Vagina (tissue), 2 donors: ENCODE measurements at regions not wholly inside any gene's neighbourhood (a gene's known extent, or its start where the extent isn't known, plus 50 kb on each side); places are given as distances from the start of the nearest gene placed in this dataset.

ENCODE experiments used
- DNase-seq, 2 donors: peaks; one replicate each; pipeline ENCODE4 v3.0.0-alpha.2; 2017; ENCODE audit errors: extremely low spot score in 2 of 2
- H3K27ac ChIP-seq: fragments of 200-600 bp; sonication (generic); one replicate; pipeline ENCODE4 v1.5.1; 2019
- H3K27me3 ChIP-seq: fragments of 200-600 bp; sonication (generic); one replicate; pipeline ENCODE4 v1.5.1; 2019
- H3K36me3 ChIP-seq, 2 donors: fragments of 200-600 bp; sonication (generic); one replicate each; pipeline ENCODE4 v1.5.1; 2017 to 2019
- H3K4me1 ChIP-seq: fragments of 200-600 bp; sonication (generic); one replicate; pipeline ENCODE4 v1.5.1; 2019
- H3K4me3 ChIP-seq, 2 donors: fragments of 200-600 bp; sonication (generic); 1 replicate in 1 of 2; 2 replicates in 1 of 2; pipeline ENCODE4 v1.5.1; 2016 to 2019
- H3K9me3 ChIP-seq: fragments of 200-600 bp; sonication (generic); one replicate; pipeline ENCODE4 v1.5.1; 2019
- POLR2A ChIP-seq, 2 donors: fragments of 450-650 bp; IDR thresholded peaks; one replicate each; pipeline ENCODE4 v1.6.1; 2017; ENCODE audit warnings: antibody characterized with exemption in 2 of 2, mild to moderate bottlenecking in 2 of 2, moderate library complexity in 2 of 2
- POLR2AphosphoS5 ChIP-seq, 2 donors: sonication (generic); formaldehyde crosslinking; IDR thresholded peaks; one replicate each; pipeline ENCODE4 v1.9.0; 2017; ENCODE audit warnings: antibody characterized with exemption in 2 of 2, mild to moderate bottlenecking in 2 of 2, low read depth in 1 of 2; ENCODE audit not compliant: insufficient read depth in 1 of 2
- intact Hi-C: fragments of 100-400 bp; cut with DNase I; formaldehyde crosslinking; loops from one replicate; pipeline ENCODE4 v1.15.1; 2023
- TF ChIP-seq, protein P1 (sequence below), 3 experiments: fragments of 450-650 bp in 2 of 3; fragments of 200-600 bp in 1 of 3; sonication (generic) in 1 of 3; IDR thresholded peaks; one replicate each; pipeline ENCODE4 v1.5.1; 2017 to 2019; ENCODE audit warnings: antibody characterized with exemption in 3 of 3, mild to moderate bottlenecking in 2 of 3, moderate library complexity in 2 of 3

DNA sequence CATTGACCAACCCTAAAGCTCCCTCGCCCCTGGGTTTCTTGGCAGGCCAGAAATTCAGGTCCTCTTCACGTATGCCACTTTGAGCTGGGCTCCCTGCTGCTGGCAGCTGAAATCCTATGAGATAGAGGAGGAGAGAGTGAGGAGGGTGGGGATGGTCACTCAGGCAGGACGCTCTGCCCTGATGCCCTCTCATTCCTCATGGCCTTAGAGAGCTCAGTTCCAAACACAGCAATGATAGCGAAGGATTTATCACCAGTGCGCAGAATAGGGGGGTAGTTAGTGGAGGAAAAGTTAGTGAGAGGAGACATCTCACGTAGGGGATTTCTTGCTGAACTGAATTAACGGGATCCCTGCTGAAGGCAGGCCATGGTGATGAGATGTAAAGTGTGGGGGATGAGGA lies 84.2 kb upstream of the PMEPA1 start:
- intact Hi-C loops, result no loop called here
- DNase-seq, result no peak
- Histone ChIP-seq H3K27ac (no peak overlapping the region), H3K36me3 (no peaks in the 10 kb centered on the region), H3K27me3 (no peaks in the 10 kb centered on the region), H3K4me1 (no peaks in the 10 kb centered on the region), H3K9me3 (no peaks in the 10 kb centered on the region), H3K4me3 (no peak overlapping the region)
- TF ChIP-seq, protein P1, sequence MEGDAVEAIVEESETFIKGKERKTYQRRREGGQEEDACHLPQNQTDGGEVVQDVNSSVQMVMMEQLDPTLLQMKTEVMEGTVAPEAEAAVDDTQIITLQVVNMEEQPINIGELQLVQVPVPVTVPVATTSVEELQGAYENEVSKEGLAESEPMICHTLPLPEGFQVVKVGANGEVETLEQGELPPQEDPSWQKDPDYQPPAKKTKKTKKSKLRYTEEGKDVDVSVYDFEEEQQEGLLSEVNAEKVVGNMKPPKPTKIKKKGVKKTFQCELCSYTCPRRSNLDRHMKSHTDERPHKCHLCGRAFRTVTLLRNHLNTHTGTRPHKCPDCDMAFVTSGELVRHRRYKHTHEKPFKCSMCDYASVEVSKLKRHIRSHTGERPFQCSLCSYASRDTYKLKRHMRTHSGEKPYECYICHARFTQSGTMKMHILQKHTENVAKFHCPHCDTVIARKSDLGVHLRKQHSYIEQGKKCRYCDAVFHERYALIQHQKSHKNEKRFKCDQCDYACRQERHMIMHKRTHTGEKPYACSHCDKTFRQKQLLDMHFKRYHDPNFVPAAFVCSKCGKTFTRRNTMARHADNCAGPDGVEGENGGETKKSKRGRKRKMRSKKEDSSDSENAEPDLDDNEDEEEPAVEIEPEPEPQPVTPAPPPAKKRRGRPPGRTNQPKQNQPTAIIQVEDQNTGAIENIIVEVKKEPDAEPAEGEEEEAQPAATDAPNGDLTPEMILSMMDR (IDR thresholded peaks at IDR 0.05), result no peak
- TF ChIP-seq POLR2A (IDR thresholded peaks at IDR 0.05), result no peak
- no peak for TF ChIP-seq POLR2AphosphoS5 (IDR thresholded peaks at IDR 0.05; ENCODE audit: insufficient read depth in 1 of 2, low read depth in 1 of 2)

DNA sequence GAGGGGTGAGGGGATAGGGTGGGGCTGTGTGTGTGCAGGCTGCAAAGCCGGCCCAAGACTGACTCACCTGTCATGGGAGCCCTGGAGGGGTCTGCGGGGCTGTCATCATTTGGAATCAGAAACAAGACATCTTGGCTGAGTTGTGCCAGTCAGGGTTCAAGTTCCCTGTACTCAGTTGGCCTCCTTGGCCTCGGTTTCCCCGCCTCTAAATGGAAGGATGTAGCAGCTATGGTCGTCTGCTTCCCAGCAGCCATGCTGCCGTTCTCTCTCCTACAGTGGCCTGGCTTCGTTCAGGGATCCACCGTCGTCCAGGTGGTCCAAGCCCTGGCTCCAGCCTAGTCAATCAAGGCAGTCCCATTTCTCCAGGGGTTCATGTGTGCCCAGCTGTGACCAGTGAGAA lies 83.6 kb upstream of the PMEPA1 start:
- Histone ChIP-seq H3K27me3 (no peaks in the 10 kb centered on the region), H3K9me3 (no peaks in the 10 kb centered on the region), H3K27ac (no peak overlapping the region), H3K36me3 (no peaks in the 10 kb centered on the region), H3K4me1 (no peaks in the 10 kb centered on the region), H3K4me3 (no peak overlapping the region)
- TF ChIP-seq, protein P1 (IDR thresholded peaks at IDR 0.05), result no peak
- TF ChIP-seq POLR2A (IDR thresholded peaks at IDR 0.05) (no peak), POLR2AphosphoS5 (IDR thresholded peaks at IDR 0.05; ENCODE audit: insufficient read depth in 1 of 2, low read depth in 1 of 2) (no peak)
- intact Hi-C loops, result no loop called here
- no peak for DNase-seq

DNA sequence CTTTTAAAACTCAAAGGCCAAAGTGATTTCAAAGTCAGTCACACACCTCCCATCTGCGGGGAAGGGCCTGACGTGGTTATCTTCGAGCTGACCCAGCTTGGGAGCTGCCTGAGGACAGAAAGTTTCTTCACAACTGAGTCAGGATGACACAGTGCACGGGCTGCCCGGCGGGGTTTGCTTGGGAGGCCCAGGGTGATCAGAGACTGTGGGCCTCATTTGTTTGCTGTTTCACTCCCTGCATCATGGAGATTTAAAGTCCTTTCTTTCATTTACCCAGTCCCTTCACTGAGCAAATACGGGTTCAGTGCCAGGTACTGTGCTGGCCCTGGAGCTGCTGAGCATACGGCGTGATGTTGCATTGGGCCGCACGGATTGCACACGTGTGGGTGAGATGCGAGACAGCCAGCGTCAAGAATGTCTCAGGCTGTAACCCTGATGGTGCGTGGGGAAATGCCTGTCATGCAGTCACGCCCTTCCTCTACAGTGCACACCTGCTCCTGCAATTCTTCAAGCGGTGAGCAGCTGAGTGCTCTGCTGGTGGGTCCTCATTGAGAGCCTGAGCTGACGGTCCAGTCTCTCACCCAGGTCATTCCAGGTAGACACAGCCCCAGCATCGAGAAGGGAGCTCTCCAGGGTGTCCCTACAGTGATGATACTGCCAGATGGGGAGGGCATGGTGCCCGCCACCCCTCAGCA lies 82.7 kb upstream of the PMEPA1 start:
- no peak for DNase-seq
- Histone ChIP-seq H3K36me3 (no peaks in the 10 kb centered on the region), H3K27me3 (no peaks in the 10 kb centered on the region), H3K4me1 (no peaks in the 10 kb centered on the region), H3K27ac (no peak overlapping the region), H3K9me3 (no peaks in the 10 kb centered on the region), H3K4me3 (no peak overlapping the region)
- intact Hi-C loops, result no loop called here
- TF ChIP-seq, protein P1 (IDR thresholded peaks at IDR 0.05), result no peak
- TF ChIP-seq POLR2A (IDR thresholded peaks at IDR 0.05) (no peak), POLR2AphosphoS5 (IDR thresholded peaks at IDR 0.05; ENCODE audit: insufficient read depth in 1 of 2, low read depth in 1 of 2) (no peak)

DNA sequence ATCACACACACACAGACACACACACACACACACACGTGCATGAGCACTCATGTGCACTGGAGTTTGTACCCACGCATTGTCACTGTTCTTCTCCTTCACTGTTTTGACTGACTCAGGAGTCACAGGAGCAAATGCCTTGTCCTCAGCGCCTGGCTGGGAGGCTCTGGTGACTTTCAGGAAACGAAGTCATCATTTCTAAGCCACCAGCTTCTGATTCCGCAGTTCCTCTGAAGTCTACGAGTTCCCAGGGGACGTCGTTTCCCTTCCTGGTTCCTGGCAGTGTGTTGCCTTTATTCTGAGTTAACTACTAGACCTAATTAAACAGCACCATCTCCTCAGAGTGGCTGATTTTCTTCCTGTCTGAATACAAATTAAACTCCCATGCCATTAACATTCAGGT lies 82.2 kb upstream of the PMEPA1 start:
- TF ChIP-seq POLR2AphosphoS5 (IDR thresholded peaks at IDR 0.05; ENCODE audit: insufficient read depth in 1 of 2, low read depth in 1 of 2) (no peak), POLR2A (IDR thresholded peaks at IDR 0.05) (no peak)
- TF ChIP-seq, protein P1 (IDR thresholded peaks at IDR 0.05), result no peak
- no peak for DNase-seq
- Histone ChIP-seq H3K27me3 (no peaks in the 10 kb centered on the region), H3K27ac (no peak overlapping the region), H3K9me3 (no peaks in the 10 kb centered on the region), H3K4me1 (no peaks in the 10 kb centered on the region), H3K4me3 (no peak overlapping the region), H3K36me3 (no peaks in the 10 kb centered on the region)
- intact Hi-C loops, result no loop called here

DNA sequence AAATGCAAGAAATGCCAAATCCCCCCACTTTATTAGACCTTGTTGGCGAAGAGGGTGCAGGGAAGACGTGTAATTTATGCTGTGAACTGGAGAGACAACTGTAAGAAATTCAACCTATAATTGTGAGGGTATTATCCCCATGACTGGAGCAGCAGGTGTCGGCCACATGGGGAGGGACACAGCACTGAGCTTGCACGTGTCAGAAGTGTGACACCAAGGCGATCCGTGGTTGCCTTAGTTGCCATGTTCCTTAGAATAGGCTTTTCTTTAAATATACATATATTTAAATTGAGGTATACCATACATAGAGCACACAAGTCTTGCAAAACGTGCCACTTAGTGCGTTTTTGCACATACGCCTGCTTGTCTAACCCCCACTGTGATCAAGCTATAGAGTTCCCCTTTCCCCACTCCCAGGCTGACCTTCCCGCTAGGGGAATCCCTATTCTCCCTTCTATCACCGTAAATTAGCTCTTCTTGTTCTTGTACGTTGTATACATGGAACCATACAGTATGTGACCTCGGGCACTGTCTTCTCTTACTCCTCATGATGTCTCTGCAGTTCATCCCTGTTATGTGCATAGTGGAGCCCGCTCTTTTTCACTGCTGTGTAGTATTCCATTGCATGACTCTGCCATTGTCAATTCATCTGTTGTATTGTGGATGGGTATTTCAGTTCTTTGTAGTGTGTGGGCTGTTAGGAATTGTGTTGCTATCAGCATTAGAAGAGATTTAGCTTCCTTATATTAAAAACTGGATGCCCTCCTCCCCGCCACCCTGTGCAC lies 81.6 kb upstream of the PMEPA1 start:
- DNase-seq, result no peak

More for the DNA sequence above, 81.6 kb upstream of the PMEPA1 start:
- H3K36me3 ChIP-seq, result no peaks in the 10 kb centered on the region
- no peak overlapping the region for H3K4me3 ChIP-seq
- intact Hi-C loops, result no loop called here
- H3K27ac ChIP-seq, result no peak overlapping the region
- TF ChIP-seq, protein P1 (IDR thresholded peaks at IDR 0.05), result no peak
- TF ChIP-seq POLR2A (IDR thresholded peaks at IDR 0.05) (no peak), POLR2AphosphoS5 (IDR thresholded peaks at IDR 0.05; ENCODE audit: insufficient read depth in 1 of 2, low read depth in 1 of 2) (no peak)
- no peaks in the 10 kb centered on the region for H3K27me3 ChIP-seq
- no peaks in the 10 kb centered on the region for H3K9me3 ChIP-seq
- no peaks in the 10 kb centered on the region for H3K4me1 ChIP-seq
